DMS53 treated with DMSO at 0.1 percent for 48 hours (cell line): ENCODE measurements at regions not wholly inside any gene's neighbourhood (a gene's known extent, or its start where the extent isn't known, plus 50 kb on each side); places are given as distances from the start of the nearest gene placed in this dataset.

Source experiments
- DNase-seq: peaks from one replicate; lab custom pipeline; 2025; ENCODE audit not compliant: unreplicated experiment; lab: John Stamatoyannopoulos, UW

DNA sequence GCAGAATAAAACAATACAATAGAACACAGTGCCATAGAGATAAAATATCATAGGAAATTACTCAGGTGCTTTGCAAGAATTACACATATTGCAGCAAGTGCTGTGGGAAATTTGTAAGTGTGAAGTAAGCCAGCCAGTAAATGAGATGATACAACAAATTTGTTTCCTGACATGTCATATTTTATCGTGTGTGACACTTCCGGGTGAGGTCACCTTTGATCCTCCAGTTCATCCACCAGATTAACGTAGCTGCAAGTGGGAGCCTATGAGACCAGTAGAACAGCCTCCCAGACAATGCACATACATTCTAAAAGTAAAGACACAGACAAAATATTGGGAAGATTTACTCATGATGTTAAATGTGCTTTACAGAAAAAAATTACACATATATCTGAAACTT is 72.2 kb downstream of the PRDM9 start:
- DNase-seq: no peak

- DNase-seq: no peak
Observed at GRCh38 chr5:23583081-23583480, 75.7 kb downstream of the PRDM9 start.

DNA sequence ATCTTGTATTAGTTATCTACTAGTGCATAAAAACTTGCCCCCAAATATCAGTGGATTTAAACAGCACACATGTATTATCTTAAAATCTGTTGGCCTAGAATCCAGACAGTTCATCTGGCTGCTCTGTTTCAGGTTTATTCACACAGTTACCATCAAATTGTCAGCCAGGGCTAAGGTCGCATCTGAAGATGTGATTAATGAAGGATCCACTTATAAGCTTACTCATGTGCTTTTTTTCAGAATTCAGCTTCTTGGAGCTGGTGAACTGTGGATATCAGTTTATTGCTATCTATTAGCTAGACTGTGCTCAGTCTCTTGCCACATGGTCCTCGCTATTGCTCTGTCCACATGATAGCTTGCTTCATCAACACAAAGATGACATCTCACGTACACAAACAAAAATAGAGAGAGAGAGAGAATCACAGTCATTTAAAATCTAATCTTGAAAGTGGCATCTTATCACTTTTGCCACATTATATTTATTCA is 81.5 kb downstream of the PRDM9 start:
- DNase-seq: no peak

- no peak for DNase-seq
Observed at GRCh38 chr5:23591250-23591649, 83.8 kb downstream of the PRDM9 start.

DNA sequence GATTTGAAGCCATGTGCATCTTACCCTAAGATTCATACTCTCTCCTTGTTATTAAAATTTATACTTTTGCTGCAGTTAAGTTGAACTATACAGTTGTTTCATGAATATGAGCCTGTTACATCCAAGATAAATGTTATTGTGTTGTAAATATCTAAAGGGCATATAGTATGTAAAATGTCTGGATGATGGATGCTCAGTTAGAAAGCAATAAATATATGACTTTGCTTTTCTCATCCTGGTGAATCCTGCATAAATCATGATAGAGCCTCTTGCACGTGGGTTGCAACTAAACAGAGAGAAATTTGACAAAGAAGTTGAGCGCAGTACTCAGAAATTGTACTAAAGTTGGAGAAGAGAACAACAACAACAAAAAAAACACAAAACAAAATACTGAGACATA is 99.5 kb downstream of the PRDM9 start:
- no peak for DNase-seq

GRCh38 chr5:23612701-23613100 is 105.3 kb downstream of the PRDM9 start:
- no peak for DNase-seq

DNA sequence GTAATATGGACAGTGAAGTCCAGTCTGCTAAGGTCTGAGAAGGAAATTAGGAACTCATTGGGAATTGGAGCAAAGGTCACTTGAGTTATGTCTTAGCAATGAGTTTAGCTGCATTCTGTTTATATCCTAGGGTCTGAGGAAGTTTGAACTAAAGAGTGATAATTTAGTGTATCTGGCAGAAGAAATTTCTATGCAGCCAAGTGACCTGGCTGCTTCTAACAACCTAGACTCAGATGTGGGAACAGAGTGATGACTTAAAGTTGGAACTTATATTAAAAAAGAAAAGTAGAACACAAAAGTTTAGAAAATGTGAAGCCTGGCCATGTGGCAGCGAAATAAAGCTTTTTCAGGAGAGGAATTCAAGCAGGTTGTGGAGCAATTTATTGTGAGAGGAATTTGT is 106.2 kb downstream of the PRDM9 start:
- DNase-seq: no peak

DNA sequence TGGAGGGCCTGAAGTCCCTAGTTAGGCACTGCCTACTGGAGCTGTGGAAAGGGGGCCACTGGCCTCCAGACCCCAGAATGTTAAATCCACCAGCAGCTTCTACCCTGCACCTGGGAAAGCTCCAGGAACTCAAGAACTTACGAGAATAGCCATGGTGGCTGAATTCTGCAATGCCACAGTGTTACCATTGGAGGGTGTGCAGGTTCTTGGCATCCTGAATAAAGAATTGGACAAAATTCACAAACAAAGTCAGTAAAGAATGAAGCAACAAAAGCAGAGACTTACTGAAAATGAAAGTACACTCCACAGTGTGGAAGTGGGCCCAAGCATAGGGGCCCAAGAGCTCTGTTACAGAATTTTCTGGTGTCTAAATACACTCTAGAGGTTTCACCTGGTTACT is 107.0 kb downstream of the PRDM9 start:
- no peak for DNase-seq

GRCh38 chr5:23626961-23627360 is 119.6 kb downstream of the PRDM9 start:
- no peak for DNase-seq

DNA sequence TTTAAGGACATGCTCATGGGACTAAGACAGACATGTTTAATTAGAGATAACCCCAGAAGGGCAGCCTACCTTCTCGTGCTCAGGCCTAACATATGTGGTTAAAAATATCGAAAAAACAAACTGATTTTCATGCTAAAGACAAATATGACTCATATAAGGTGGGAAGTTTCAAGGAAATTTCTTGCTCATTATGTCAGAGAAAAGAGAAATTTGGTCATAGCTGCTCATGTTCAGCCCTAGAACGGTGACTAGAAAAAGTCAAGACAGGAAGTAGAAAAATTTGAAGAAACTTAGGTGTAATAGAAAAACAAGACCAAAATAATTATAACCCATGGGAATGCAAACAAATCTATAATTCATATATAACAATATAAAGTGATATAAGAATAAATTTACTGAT is 120.6 kb downstream of the PRDM9 start:
- DNase-seq: no peak

DNA sequence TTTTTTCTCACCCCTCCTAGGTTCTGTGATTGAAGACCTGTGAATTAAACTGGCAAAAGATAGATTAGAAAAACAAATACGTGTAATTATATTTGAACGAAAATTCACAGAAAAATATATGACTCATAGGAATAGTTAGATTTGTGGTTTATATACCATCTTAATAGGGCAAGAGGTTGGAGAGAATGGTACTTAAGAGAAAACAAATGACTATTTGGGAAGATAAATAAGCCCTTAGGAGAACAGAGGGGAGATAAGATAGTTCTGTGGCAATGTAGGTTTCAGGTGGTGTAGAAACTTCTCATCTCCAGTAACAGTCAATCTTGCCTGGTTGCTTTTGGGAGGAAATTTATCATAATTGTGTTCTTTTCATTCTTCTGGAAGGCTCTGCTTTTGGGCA is 122.0 kb downstream of the PRDM9 start:
- no peak for DNase-seq

- DNase-seq: peak; percentile 40
Observed at GRCh38 chr5:23631302-23632045, 124.1 kb downstream of the PRDM9 start.

DNA sequence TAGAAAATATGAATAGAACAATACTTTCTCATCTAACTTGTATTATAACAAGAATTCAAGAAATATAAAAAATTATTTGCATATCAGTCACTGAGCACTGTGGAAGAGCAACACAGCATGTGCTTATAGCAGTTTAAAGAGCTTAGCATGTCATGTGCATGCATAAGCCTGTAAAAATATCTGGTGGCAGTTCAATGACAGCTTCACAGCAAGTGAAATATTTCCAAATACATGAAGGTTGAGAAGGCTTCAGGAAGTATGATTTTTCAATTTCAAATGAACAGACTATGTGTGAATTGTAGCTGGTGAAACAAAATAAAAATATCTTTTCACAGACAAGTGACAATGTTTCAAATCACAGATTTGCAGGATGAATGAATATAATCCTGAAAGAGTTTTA is 128.5 kb downstream of the PRDM9 start:
- DNase-seq: no peak

- no peak for DNase-seq
Observed at GRCh38 chr5:23639326-23639725, 131.9 kb downstream of the PRDM9 start.

GRCh38 chr5:23648656-23649055 is 141.2 kb downstream of the PRDM9 start:
- DNase-seq: no peak

DNA sequence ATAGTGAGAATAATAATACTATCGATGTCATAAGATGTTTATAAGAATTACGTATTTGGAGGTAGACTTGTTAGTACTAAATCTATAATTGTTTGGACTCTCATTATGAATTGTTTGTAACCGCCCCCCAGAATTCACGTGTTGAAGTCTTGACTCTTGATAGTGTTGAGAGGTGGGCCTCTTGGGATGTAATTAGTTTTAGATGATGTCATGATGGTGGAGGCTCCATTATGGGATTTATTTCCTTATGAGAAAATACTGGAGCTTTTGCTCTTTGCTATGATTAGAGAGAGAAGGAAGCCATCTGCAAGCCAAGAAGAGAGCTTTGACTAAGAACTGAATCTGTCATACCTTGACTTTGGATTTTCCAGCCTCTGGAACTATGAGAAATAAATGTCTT is 142.2 kb downstream of the PRDM9 start:
- no peak for DNase-seq

- no peak for DNase-seq
Observed at GRCh38 chr5:23655674-23656073, 148.3 kb downstream of the PRDM9 start.

DNA sequence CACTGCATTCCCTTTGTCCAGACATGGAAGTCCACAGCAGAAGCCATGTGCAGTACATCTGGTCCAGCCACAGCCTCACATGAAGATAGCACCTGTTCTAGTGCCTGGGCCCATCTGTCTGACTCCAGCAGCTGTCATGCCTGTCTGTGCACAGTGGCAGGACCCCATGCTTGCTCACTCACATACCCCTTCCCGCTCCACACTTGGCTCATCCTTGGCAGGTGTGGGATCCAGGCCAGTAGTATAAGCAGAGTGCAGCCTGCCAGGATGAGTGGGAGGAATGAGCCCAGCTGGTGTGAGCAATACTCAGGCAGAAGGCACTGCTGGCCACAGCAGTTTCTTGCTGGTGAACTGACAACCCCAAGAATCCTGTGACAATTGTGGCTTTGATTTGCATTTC is 168.0 kb downstream of the PRDM9 start:
- DNase-seq: no peak

DNA sequence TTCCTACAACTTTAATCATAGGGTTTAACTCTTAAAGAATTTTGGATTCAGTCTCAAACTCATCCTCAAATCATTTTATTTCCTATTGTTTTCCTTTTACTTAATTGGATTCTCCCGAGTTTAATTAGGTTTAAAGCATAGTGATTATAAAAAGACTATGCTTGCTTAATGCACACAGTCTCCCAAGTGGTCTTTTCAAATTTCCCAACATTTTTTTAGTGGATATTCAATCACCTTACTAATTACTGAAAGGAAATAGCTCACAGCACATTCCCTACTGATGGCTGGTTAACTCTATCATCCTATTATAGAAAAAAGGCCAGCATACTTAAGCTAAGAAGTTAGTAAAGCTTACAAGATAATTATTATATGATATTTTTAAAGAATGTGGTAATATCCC is 170.6 kb downstream of the PRDM9 start:
- DNase-seq: no peak

- no peak for DNase-seq
Observed at GRCh38 chr5:23684103-23684502, 176.7 kb downstream of the PRDM9 start.

GRCh38 chr5:23703940-23704855 is 196.8 kb downstream of the PRDM9 start:
- DNase-seq: peak; percentile 36

- DNase-seq: no peak
Observed at GRCh38 chr5:23717486-23717885, 210.1 kb downstream of the PRDM9 start.
